ENCODE measurements at regions not wholly inside any gene's neighbourhood (a gene's known extent, or its start where the extent isn't known, plus 50 kb on each side); places are given as distances from the start of the nearest gene placed in this dataset.

GRCh38 chr13:78102121-78102677 lies 183.6 kb upstream of the EDNRB start:
- dilution Hi-C loops (cut with MboI; ENCODE audit: extremely low pct_ligation_motif_present, low sequenced_read_pairs) = no loop called here
- CTCF ChIA-PET = interaction anchor here (1.2 to 1.4 kb wide), 3 partner anchors 19 to 294 kb away, joined by 3 to 8 read pairs (median 5); no protein-coding TSS in a partner anchor
- FAIRE-seq (no peak), DNase-seq (ENCODE audit: low read depth, low spot score) (peak; percentile 41)
- intact Hi-C loops (cut with micrococcal nuclease) = no loop called here
- Histone ChIP-seq H3K79me2 (ENCODE audit: control insufficient read depth, insufficient read depth, low read length) (no peaks in the 10 kb centered on the region), H3K9me1 (replicated peaks; ENCODE audit: control insufficient read depth, extremely low read depth, insufficient read depth, low read length) (no peaks in the 10 kb centered on the region), H3K27me3 (ENCODE audit: control insufficient read depth in 2 of 2, insufficient read depth in 2 of 2, low read length in 2 of 2) (no peaks in the 10 kb centered on the region), H2AFZ (ENCODE audit: low read depth, low read length) (peak overlapping the region; percentile 48), H4K20me1 (replicated peaks; ENCODE audit: control insufficient read depth, extremely low read depth, insufficient read depth, low read length) (no peaks in the 10 kb centered on the region), H3K4me2 (ENCODE audit: insufficient read depth, low read length) (no peak overlapping the region), H3K9ac (replicated peaks; ENCODE audit: extremely low read depth, insufficient read depth, low read length) (no peak overlapping the region), H3K4me1 (ENCODE audit: control insufficient read depth, extremely low read depth, insufficient read depth, low read length) (no peaks in the 10 kb centered on the region), H3K36me3 (ENCODE audit: control insufficient read depth in 2 of 2, extremely low read depth in 1 of 2, insufficient read depth in 2 of 2, low read length in 2 of 2) (no peaks in the 10 kb centered on the region), H3K9me3 (replicated peaks; ENCODE audit: control insufficient read depth, insufficient read depth, low read length) (no peaks in the 10 kb centered on the region), H3K4me3 (replicated peaks in 1 of 3; ENCODE audit: insufficient read depth in 1 of 3, low read depth in 1 of 3, low read length in 3 of 3) (no peak overlapping the region), H3K27ac (ENCODE audit: insufficient read depth, low read depth, low read length) (no peak overlapping the region)
- POLR2A ChIA-PET = no interaction called here
- BruUV-seq (replicated peaks) = no TSS peak
- TF ChIP-seq CTCF (IDR thresholded peaks at IDR 0.05; ENCODE audit: extremely low read depth in 1 of 2, insufficient read depth in 1 of 2, low read depth in 1 of 2, low read length in 2 of 2) (no peak), JUN (IDR thresholded peaks at IDR 0.05; ENCODE audit: borderline replicate concordance, insufficient read depth, insufficient read length, low read depth) (no peak), MYC (IDR thresholded peaks at IDR 0.05; ENCODE audit: low read depth, low read length) (no peak)

DNA sequence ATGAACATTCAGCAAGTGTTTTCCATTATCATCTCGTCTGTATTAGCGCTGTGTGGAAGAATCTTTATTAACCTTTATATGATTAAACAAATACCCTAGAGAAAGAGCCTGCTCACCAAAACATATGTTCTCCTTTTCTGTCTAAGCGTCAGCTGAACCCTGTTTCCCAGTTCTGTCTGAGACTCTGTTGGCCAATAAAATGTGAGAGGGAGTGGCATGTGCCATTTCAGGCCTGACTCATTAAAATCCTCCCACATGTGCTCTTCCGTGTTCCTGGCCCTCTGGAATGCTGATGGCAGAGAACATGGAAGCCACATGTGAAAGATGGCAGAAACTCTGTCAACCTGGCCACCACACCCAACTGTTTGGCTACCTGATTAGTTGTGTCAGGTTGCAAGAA lies 181.9 kb upstream of the EDNRB start:
- no peaks in the 10 kb centered on the region for H3K36me3 ChIP-seq (ENCODE audit: control insufficient read depth in 2 of 2, extremely low read depth in 1 of 2, insufficient read depth in 2 of 2, low read length in 2 of 2)
- intact Hi-C loops (cut with micrococcal nuclease) (no loop called here), dilution Hi-C loops (cut with MboI; ENCODE audit: extremely low pct_ligation_motif_present, low sequenced_read_pairs) (no loop called here)
- no peaks in the 10 kb centered on the region for H3K9me3 ChIP-seq (replicated peaks; ENCODE audit: control insufficient read depth, insufficient read depth, low read length)
- FAIRE-seq (no peak), DNase-seq (ENCODE audit: low read depth, low spot score) (no peak)
- H2AFZ ChIP-seq (ENCODE audit: low read depth, low read length) = no peak overlapping the region
- no peak for TF ChIP-seq POLR2AphosphoS5 (IDR thresholded peaks at IDR 0.05; ENCODE audit: insufficient read depth, low read depth, low read length)
- TF ChIP-seq, protein P1, sequence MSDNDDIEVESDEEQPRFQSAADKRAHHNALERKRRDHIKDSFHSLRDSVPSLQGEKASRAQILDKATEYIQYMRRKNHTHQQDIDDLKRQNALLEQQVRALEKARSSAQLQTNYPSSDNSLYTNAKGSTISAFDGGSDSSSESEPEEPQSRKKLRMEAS (IDR thresholded peaks at IDR 0.05; ENCODE audit: insufficient read depth, insufficient read length) = no peak
- TF ChIP-seq POLR2A (IDR thresholded peaks at IDR 0.05; ENCODE audit: low read depth, low read length) = no peak
- no peak for TF ChIP-seq CTCF (IDR thresholded peaks at IDR 0.05; ENCODE audit: extremely low read depth in 1 of 2, insufficient read depth in 1 of 2, low read depth in 1 of 2, low read length in 2 of 2)
- no peak for TF ChIP-seq JUN (IDR thresholded peaks at IDR 0.05; ENCODE audit: borderline replicate concordance, insufficient read depth, insufficient read length, low read depth)
- TF ChIP-seq FOS (IDR thresholded peaks at IDR 0.05; ENCODE audit: borderline replicate concordance, insufficient read depth, low read length) = no peak
- TF ChIP-seq GATA2 (IDR thresholded peaks at IDR 0.05; ENCODE audit: insufficient read depth, insufficient read length, low read depth, low read length) = no peak
- ChIA-PET POLR2A (no interaction called here), CTCF (interaction anchor here (1.3 kb wide), 1 partner anchor 21 kb away, joined by 7 read pairs; no protein-coding TSS in a partner anchor)
- H4K20me1 ChIP-seq (replicated peaks; ENCODE audit: control insufficient read depth, extremely low read depth, insufficient read depth, low read length) = no peaks in the 10 kb centered on the region
- H3K4me1 ChIP-seq (ENCODE audit: control insufficient read depth, extremely low read depth, insufficient read depth, low read length) = no peaks in the 10 kb centered on the region
- H3K9me1 ChIP-seq (replicated peaks; ENCODE audit: control insufficient read depth, extremely low read depth, insufficient read depth, low read length) = no peaks in the 10 kb centered on the region
- H3K4me2 ChIP-seq (ENCODE audit: insufficient read depth, low read length) = no peak overlapping the region
- no peaks in the 10 kb centered on the region for H3K27me3 ChIP-seq (ENCODE audit: control insufficient read depth in 2 of 2, insufficient read depth in 2 of 2, low read length in 2 of 2)
- H3K27ac ChIP-seq (ENCODE audit: insufficient read depth, low read depth, low read length) = no peak overlapping the region
- no TSS peak for BruUV-seq (replicated peaks)
- no peaks in the 10 kb centered on the region for H3K79me2 ChIP-seq (ENCODE audit: control insufficient read depth, insufficient read depth, low read length)
- H3K9ac ChIP-seq (replicated peaks; ENCODE audit: extremely low read depth, insufficient read depth, low read length) = no peak overlapping the region
- no peak overlapping the region for H3K4me3 ChIP-seq (replicated peaks in 1 of 3; ENCODE audit: insufficient read depth in 1 of 3, low read depth in 1 of 3, low read length in 3 of 3)
